8988T (cell line): ENCODE measurements at regions not wholly inside any gene's neighbourhood (a gene's known extent, or its start where the extent isn't known, plus 50 kb on each side); places are given as distances from the start of the nearest gene placed in this dataset.
A peak's percentile ranks its signal among the peaks of the same experiment; 100 is the strongest.

ENCODE experiments used
- DNase-seq: peaks from one replicate; pipeline ENCODE4 v3.0.0; 2011

DNA sequence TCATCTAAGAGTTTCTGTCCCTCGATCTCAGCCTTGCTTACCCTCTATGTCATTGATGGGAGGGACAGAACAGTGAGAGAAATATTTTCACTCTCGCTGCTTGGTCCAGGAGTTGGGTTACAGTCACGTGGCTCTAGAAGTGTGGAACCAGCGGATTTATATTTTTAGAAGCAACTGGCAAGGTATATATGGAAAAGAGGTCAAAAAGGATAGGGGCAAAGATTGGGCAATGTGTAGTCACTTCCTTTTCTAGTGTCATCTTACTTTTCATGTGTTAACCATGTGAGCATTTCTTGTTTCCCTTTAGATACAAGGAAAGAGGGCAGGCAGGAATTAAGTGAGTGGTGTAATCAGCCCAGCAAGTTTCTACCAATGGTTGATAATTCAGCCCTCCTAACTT lies 111.5 kb upstream of the ZNF366 start:
- DNase-seq = no peak

DNA sequence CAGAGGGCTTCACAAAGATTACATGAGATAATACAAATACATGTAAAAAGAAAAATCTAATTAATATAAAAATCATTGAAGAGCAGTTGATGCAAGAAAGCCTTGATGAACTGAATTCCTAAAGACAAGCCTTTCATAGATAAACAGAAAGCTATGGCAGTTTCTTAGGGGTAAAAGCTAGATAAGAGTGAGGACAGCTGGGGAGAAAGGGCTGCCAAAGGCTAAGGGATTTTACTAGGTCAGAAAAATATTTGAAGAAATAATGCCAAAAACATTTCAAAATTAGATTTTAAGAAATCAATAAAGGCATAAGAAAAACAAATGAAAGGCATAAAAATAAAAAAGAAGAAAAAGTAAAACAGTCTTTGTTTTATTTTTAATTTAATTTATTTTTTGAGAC lies 107.9 kb upstream of the ZNF366 start:
- DNase-seq = no peak

DNA sequence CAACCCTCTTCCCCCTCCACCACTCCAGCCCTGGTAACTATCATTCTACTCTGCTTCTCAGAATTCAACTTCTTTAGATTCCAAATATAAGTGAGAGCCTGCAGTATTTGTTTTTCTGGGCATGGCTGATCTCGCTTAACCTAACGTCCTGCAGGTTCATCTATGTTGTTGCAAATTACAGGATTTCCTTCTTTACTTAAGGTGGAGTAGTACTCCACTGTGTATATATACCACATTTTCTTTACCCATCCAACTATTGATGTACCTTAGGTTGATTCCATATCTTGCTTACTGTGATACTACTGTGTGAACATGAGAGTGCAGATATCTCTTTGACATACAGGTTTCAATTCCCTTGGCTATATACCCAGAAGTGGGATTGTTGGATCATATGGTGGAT lies 106.3 kb upstream of the ZNF366 start:
- no peak for DNase-seq

DNA sequence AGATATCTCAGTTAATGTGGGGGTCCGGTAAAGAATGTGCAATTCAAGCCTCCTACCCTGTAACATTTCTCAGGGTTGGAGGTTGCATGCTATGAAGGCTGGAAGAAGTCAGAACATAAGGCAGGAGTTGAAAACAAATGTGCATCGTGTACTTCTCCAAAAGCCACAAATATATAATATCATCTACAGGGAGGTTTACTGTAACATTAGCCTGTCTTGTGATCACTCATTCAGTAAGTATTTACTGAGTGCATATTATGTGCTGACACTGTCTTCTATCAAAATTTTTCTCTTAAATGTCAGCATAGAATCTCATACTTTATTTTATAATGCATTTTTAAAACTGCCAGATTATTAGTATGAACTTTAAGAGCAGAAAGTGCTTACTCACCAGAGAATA lies 105.6 kb upstream of the ZNF366 start:
- DNase-seq = no peak

DNA sequence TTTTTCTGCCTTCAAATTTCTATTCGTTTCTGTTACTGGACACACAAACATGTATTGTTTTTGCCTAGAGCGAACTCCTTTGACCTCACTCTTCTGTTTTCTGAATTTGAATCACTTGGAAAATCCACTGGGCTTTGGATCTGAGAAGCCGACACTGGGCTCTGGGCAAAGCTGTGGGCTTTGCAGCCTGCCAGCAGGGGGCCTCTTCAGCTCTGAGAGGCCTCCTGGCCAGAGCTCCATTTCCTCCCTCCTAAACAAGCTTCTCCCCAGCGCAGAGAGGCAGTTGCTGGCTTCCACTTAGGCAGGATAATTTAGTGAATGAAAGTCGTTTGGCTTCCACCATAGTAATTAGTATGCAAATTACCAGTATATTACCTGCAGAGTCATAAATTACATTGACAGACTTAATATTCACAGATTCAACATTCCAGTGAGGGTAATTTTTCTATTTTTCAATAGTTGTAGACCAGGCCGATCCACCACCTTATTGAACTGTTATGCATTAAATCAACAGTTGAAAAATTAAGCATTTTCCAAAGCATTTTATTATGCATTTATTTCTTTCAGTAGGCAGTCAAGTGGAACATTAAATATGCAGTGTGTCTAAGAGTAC lies 104.0 kb upstream of the ZNF366 start:
- DNase-seq = peak; percentile 28

DNA sequence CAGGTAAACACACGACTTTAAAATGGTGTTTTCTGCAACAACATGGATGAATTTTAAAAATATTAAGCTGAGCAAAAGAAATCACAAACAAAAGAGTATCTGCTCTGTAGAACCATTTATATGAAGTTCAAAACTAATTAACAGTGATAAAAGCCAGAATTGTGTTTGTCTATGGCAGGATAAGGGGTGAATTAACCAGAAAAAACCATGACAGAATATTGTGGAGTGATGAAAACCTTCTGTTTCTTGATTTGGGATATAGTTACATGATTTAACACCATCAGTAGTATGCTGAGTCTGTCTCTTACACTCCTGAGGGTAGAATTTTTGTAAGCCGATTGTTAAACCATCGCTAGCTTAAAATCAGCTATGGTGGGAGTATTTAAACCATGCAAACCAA lies 101.7 kb upstream of the ZNF366 start:
- no peak for DNase-seq

DNA sequence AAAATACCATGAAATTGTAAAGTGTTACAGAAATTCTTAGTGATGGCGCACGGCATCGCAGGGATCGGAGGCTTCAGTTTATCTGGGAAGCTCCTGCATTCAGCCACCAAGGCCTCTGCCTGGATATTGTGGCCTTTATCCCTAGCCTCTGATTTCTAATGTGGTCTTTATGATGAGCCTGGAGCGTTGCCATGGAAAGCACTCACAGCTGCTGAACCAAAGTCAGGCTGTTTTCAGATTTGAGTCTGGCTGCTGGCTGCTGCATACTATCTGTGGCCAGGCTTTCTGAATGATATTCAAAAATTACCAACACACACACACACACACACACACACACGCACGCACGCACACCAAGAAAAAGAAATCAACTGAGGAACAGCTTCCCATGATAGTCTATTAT lies 101.1 kb upstream of the ZNF366 start:
- no peak for DNase-seq

DNA sequence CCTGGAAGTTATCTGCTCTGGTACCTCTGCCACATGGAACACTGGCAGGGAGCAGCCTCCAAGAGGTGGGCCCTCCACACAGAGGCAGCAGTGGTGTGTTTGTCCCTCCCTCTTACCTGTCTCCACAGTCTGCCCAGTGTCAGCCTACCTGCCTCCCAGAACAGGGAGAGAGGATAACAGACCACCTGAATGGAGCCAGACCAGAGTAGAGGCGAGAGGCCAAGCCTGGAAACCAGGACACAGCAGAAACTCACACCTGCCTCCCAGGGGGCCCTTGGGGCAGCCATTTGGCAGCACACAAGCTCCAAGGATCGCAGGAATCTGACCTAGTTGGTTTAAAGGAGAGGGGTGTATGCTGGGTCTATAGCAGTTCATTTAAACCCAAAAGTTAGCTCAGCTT lies 100.2 kb upstream of the ZNF366 start:
- no peak for DNase-seq

DNA sequence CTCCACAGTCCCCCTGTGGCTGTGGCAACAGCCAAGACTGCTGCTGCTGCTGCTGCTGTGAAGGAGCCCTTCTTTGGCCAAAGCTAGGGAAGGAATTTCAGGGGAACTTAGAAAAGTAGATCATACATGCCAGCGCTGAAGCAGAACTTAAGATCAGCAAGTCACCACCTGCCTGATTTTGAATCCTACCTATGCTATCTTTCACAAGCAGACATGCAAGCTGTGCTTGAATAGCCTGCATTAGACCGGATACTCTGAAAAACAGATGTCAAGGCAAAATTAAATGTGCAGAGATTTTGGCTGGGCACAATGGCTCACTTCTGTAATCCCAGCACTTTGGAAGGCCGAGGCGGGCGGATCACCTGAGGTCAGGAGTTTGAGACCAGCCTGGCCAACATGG lies 99.3 kb upstream of the ZNF366 start:
- no peak for DNase-seq

DNA sequence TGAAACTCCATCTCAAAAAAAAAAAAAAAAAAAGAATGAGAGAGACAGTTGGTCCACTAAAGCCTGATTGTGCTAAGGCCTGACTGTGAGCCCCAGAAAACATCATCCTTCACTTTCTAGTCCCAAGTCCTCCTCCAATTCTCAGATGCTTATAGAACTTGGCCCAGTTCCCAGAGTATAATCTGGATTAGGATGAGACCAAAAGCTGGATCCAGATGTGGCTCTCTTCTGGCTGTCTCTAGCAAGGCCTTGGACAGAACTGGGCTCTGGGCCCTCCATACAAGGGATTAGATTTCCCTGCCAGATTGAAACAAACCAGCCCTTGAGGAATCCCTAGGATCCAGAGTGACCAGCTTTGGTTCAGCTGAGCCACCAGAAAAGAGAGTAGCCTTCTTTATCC lies 98.4 kb upstream of the ZNF366 start:
- DNase-seq = no peak

DNA sequence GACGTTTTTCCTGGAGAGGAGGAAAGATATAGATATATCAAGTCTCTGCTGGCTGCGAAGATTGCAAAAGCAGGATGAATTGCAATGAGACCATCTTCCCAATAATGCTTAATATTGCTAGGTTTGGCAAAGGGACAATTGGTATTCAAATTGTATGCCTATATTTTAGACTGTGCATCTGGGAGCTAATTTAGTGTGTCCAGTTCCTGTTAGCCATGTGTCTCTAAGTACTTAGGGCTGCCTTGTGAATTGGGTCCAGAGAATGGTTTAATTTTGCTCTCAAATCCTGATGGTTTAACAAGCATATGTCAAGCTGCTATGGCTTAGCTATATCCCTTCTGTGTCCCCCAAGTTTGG lies 97.6 kb upstream of the ZNF366 start:
- no peak for DNase-seq

DNA sequence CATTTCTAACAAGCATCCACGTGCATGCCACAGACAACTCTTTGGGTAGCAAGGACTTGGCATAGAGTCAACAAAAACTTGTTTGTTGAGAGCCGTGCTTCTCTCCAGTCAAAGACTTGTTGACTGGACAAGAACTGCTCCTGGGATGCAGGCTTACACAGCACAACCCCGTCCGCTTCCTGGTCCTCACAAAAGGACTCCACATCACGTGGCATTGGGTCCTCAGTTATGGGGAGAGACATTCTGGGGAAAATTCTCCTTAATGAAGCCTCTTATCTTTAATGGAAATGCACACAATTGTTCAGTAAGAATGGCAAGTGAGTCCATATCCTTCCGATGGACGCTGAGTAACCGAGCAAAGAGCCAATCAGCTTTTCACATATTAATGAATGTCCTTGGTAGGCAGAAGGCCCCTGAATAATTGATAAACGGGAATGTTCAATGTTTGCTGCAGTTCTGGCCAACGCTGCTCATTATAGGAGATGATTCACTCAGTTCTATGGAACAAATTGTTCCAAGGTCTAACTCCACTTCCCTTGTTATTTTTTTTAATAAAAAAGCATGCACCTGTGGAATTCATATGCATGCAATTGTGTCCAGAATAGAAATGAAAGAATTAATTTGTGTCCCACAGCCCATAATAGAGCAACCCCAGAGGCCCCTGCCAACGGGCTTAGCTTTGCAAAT lies 97.0 kb upstream of the ZNF366 start:
- DNase-seq = no peak

DNA sequence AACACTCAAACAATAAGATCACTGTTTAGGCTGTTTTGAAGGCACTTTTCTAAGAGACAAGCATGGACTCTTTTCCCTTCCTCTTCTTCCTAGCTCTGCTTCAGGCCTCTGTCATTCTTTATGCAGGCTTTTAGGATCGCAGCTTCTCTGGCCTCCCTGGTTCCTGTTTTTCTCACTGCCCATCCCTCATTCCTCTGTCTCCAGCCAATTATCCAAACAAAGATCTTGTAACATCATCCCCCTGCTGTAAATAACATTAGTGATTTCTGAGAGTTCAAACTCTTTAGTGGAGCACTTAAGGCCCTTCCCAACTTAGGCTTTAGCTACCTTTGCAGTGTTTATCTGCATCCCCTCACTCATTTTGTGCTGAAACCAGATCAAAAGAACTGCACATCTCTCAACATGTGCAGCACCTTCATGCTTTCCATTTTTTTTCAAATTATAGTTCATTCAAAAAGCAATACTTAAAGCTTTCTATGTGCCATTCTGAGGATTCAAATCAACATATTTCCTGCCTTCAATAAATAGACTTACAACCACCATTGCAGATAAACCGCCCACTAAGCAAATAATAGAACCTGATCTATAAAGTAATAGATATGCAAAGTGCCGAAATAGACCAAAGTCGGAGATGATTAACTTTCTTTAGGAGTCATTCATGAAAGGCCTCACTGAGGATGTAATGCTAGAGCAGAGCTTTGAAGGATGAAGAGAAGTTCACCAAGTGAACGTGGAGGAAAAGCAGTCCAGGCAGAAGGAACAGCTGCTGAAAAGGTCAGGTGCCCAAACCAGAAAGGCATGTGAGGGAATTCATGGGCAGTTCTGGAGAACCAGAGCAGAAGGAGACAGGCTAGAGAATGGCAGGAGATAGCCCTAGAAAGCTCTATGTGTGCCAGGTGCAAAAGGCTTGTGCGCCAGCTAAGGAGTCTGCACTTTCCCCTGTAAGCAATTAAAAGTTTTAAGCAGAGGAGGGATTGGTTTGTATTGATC lies 95.8 kb upstream of the ZNF366 start:
- DNase-seq = no peak

DNA sequence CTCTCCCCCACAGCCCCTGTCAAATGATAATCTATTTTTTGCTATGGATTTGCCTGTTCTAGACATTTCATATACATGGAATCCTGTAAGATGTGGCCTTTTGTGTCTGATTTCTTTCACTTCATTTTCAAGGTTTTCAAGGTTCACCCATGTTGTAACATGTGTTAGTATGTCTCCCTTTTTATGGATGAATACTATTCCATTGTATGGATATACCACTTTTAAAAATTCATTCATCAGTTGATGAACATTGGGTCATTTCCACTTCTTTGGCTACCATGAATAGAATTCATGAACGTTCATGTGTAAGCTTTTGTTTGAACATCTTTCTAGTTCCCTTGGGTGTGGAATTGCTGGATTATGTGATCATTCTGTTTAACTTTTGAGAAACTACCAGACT lies 94.7 kb upstream of the ZNF366 start:
- no peak for DNase-seq

DNA sequence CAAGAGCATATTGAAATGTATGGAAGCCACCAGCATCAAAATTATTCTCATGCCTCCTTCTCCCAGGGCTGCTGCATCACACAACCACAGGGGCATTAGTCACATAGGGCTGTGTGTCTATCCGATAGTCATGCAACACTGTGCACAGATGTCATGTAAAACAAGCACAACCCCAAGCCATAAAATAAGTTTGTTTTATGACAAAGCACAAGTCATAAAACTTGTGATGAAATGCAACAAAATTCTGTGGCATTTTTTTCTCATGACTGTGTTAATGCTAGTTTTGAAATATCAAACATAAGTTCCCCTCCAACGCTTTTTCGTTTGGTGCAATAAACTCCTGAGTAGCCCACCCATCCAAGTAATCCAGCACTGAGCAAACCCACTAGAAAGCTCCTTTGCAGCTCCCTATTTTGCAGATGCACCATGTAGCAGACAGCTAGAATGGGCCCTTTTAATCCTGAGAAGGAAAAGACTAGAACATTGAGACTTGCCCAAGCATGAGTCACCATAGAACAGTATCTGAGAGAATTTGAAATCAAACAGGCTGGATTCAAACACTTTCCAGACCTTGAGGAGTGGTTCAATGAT lies 93.3 kb upstream of the ZNF366 start:
- no peak for DNase-seq

DNA sequence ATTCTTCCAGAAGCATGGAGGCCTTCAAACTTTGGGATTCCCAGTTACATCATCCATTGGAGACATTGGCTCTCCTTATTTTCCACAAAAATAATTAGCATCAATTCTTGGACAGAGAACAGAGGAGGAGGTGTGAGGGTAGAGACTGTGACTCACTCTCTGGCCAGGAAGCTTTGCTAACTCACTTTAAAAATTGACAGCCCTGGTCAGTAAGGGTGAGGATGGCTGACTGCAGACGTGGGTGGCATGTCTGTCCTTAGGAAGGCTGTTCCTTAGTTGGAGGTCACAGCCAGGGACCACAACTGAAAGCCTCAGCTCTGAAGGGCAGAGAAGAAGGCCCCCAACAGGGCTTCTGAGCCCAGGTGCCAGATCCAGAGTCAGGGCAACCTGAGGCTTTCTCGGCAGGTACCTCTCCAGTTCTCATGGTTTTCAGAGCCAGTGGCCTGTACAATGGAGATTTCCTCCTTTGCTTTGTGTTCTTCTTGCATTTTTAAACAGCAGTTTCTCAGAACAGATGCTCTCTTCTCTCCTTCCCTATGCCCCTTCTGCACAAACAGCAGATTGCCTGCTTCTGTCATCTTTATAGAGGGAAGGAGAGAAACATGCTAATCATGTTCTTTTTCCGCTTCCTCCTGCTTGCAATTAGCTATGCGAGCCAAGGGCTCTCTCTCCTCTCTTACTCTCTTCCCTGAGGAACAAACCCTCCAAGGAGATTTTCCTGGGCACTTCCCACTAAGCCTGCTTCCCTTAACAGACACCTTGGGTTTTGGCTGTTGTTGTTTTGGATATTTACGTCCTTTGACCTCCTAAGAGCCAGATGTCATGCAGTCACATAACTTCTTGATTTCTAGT lies 92.5 kb upstream of the ZNF366 start:
- no peak for DNase-seq

DNA sequence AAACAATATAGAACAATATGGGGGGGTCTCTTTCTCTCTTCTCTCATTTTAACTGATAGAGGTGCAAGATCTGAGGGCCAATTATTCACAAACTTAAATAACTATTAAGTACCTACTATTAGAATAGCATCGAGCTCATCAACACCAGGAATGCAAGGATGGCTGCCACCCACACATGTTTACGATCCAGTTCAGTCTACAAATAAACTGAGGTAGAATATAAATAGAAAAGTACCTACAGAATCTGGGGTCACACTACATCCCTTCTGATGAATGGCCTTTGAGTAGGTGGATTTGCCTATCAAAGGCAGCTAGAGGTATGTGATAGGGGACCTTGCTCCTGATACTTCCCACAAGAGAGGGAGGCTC lies 91.8 kb upstream of the ZNF366 start:
- DNase-seq = no peak

DNA sequence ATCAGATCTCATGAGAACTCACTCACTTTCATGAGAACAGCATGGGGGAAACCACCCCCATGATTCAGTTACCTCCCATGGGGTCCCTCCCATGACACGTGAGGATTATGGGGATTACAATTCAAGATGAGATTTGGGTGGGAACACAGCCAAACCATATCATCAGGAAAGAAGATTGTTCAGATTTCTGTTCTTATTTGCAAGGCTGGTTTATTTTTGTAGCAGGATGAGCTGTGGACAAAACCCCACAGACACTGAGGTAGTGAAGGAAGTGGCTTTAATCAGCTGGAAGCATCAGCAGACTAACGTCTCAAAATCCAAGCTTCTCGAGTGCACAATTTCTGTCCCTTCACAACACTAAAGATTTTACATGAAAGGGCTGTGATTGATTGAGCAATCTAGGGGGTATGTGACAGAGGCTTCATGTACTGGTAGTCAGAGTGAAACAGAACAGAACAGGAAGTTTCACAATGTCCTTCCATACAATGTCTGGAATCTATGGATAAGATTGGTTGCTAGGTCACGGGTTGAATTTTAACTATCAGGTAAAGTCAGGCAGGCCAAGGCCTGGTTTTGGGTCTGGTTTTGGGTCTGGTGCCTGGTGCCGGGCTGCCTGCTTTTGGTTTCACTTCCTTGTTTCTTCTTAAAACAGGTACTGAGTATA lies 91.3 kb upstream of the ZNF366 start:
- DNase-seq = no peak

DNA sequence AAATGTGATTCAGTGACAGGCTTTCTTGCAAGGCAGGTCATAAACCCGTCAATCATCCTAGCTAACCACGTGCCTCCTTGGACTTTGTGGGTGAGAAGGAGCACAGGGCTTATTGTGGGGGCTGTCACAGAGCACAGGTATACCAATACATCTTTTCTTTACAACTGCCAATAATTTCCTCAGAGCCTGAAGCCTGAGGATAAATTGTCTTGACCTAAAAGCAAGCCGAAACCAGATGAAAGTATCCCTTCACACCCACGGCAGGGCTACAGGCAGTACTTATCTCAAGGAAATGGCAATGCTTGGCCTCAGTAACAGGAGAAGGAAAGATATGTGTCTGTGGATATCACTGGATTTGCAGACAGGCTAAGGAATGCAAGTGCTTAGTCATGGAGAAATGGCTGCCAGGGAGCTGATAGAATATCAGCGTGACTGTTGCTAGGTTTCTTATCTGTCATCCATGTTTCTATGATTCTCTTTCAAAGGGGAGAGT lies 90.3 kb upstream of the ZNF366 start:
- DNase-seq = no peak

DNA sequence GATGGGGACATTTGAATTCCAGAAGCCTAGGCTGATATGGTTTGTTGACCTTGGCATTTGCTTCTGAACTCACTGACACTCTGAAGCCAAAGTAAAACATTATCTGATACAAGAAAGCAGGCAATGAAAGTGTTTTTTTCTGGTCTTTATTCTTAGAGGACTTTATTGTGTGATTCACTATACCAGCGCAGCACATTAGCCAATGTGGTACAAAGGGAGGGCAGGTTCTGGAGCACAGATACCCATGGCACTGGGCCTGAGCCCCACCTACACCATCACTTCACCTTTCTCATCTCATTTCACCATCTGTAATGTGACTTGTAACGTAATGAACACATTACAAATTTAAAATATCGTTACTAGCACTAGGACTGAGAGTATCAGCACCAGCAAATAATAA lies 89.7 kb upstream of the ZNF366 start:
- DNase-seq = no peak

DNA sequence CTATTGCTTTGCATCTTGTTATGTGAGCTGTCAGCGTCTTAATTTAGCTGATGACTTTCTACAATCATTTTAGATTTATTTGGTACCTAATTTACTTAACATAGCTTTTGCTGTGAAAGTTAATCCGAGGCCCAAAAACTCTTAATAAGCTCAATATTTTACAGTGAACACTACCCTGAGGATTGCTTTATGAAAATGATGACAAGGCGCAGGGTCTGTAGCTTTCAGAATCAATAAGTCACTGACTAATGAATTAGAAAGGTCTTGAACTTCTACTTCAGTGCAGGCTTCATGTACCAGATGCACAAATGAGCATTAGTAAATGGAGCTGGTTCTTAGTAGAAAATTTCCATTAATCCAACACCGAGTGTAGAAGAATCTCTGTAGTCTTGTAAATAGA lies 81.4 kb upstream of the ZNF366 start:
- DNase-seq = no peak
